ENCODE measurements at regions not wholly inside any gene's neighbourhood (a gene's known extent, or its start where the extent isn't known, plus 50 kb on each side); places are given as distances from the start of the nearest gene placed in this dataset.

- Histone ChIP-seq H4K20me1 (ENCODE audit: low read depth, low read length) (no peaks in the 10 kb centered on the region), H3K9ac (ENCODE audit: low read length) (no peak overlapping the region), H3K9me3 (ENCODE audit: insufficient read depth, low read length) (no peaks in the 10 kb centered on the region), H2AFZ (ENCODE audit: low read depth, low read length, severe bottlenecking) (no peak overlapping the region), H3F3A (ENCODE audit: insufficient read depth) (no peaks in the 10 kb centered on the region), H3K4me3 (ENCODE audit: insufficient read depth, low read length, poor library complexity, severe bottlenecking) (no peak overlapping the region), H3K4me2 (ENCODE audit: low read depth, low read length, poor library complexity, severe bottlenecking) (no peak overlapping the region), H3K9me2 (replicated peaks; ENCODE audit: insufficient read depth, low read length) (no peaks in the 10 kb centered on the region), H3K27me3 (ENCODE audit: low read length) (no peaks in the 10 kb centered on the region), H3K79me2 (ENCODE audit: insufficient read depth, low read length) (no peaks in the 10 kb centered on the region), H3K27ac (ENCODE audit: low read depth, low read length) (no peak overlapping the region), H3K36me3 (ENCODE audit: low read length) (no peaks in the 10 kb centered on the region)
- no peak for TF ChIP-seq EZH2phosphoT487 (conservative IDR thresholded peaks at IDR 0.05; ENCODE audit: low read length)
Observed at GRCh38 chr16:60230666-60231065, 1496.5 kb upstream of the GOT2 start.

GRCh38 chr16:60225541-60225940, 1491.4 kb upstream of the GOT2 start:
- Histone ChIP-seq H3K9me3 (ENCODE audit: insufficient read depth, low read length) (no peaks in the 10 kb centered on the region), H3K27me3 (ENCODE audit: low read length) (no peaks in the 10 kb centered on the region), H3K36me3 (ENCODE audit: low read length) (no peaks in the 10 kb centered on the region), H3K9me2 (replicated peaks; ENCODE audit: insufficient read depth, low read length) (no peaks in the 10 kb centered on the region), H4K20me1 (ENCODE audit: low read depth, low read length) (no peaks in the 10 kb centered on the region), H3K4me3 (ENCODE audit: insufficient read depth, low read length, poor library complexity, severe bottlenecking) (no peak overlapping the region), H3K27ac (ENCODE audit: low read depth, low read length) (no peak overlapping the region), H3F3A (ENCODE audit: insufficient read depth) (no peaks in the 10 kb centered on the region), H3K79me2 (ENCODE audit: insufficient read depth, low read length) (no peaks in the 10 kb centered on the region), H3K4me2 (ENCODE audit: low read depth, low read length, poor library complexity, severe bottlenecking) (no peak overlapping the region), H3K9ac (ENCODE audit: low read length) (no peak overlapping the region), H2AFZ (ENCODE audit: low read depth, low read length, severe bottlenecking) (no peak overlapping the region)
- TF ChIP-seq CTCF (IDR thresholded peaks at IDR 0.05; ENCODE audit: insufficient read depth, low read length, poor library complexity, severe bottlenecking) (no peak), EZH2phosphoT487 (conservative IDR thresholded peaks at IDR 0.05; ENCODE audit: low read length) (no peak)

GRCh38 chr16:60217787-60218186, 1483.7 kb upstream of the GOT2 start:
- Histone ChIP-seq H3K9me2 (replicated peaks; ENCODE audit: insufficient read depth, low read length) (no peaks in the 10 kb centered on the region), H3K4me3 (ENCODE audit: insufficient read depth, low read length, poor library complexity, severe bottlenecking) (no peak overlapping the region), H3K27ac (ENCODE audit: low read depth, low read length) (no peak overlapping the region), H3K36me3 (ENCODE audit: low read length) (no peaks in the 10 kb centered on the region), H4K20me1 (ENCODE audit: low read depth, low read length) (no peaks in the 10 kb centered on the region), H3F3A (ENCODE audit: insufficient read depth) (no peaks in the 10 kb centered on the region), H3K27me3 (ENCODE audit: low read length) (no peaks in the 10 kb centered on the region), H2AFZ (ENCODE audit: low read depth, low read length, severe bottlenecking) (no peak overlapping the region), H3K79me2 (ENCODE audit: insufficient read depth, low read length) (no peaks in the 10 kb centered on the region), H3K9ac (ENCODE audit: low read length) (no peak overlapping the region), H3K9me3 (ENCODE audit: insufficient read depth, low read length) (no peaks in the 10 kb centered on the region), H3K4me2 (ENCODE audit: low read depth, low read length, poor library complexity, severe bottlenecking) (no peak overlapping the region)
- TF ChIP-seq EZH2phosphoT487 (conservative IDR thresholded peaks at IDR 0.05; ENCODE audit: low read length) (no peak), CTCF (IDR thresholded peaks at IDR 0.05; ENCODE audit: insufficient read depth, low read length, poor library complexity, severe bottlenecking) (no peak)

- H3K4me2 ChIP-seq (ENCODE audit: low read depth, low read length, poor library complexity, severe bottlenecking): no peak overlapping the region
- no peak overlapping the region for H2AFZ ChIP-seq (ENCODE audit: low read depth, low read length, severe bottlenecking)
- no peak overlapping the region for H3K9ac ChIP-seq (ENCODE audit: low read length)
- no peaks in the 10 kb centered on the region for H3F3A ChIP-seq (ENCODE audit: insufficient read depth)
- no peaks in the 10 kb centered on the region for H3K79me2 ChIP-seq (ENCODE audit: insufficient read depth, low read length)
- no peak overlapping the region for H3K4me3 ChIP-seq (ENCODE audit: insufficient read depth, low read length, poor library complexity, severe bottlenecking)
- H3K27ac ChIP-seq (ENCODE audit: low read depth, low read length): no peak overlapping the region
- H4K20me1 ChIP-seq (ENCODE audit: low read depth, low read length): no peaks in the 10 kb centered on the region
- TF ChIP-seq CTCF (IDR thresholded peaks at IDR 0.05; ENCODE audit: insufficient read depth, low read length, poor library complexity, severe bottlenecking): no peak
- no peak for TF ChIP-seq EZH2phosphoT487 (conservative IDR thresholded peaks at IDR 0.05; ENCODE audit: low read length)
- no peaks in the 10 kb centered on the region for H3K36me3 ChIP-seq (ENCODE audit: low read length)
- H3K9me2 ChIP-seq (replicated peaks; ENCODE audit: insufficient read depth, low read length): no peaks in the 10 kb centered on the region
- H3K27me3 ChIP-seq (ENCODE audit: low read length): no peaks in the 10 kb centered on the region
- H3K9me3 ChIP-seq (ENCODE audit: insufficient read depth, low read length): no peaks in the 10 kb centered on the region
Observed at GRCh38 chr16:60214311-60214710, 1480.2 kb upstream of the GOT2 start.

Data from SU-DHL-6 (cell line).